Adrenal gland (tissue), 5 donors: ENCODE measurements at regions not wholly inside any gene's neighbourhood (a gene's known extent, or its start where the extent isn't known, plus 50 kb on each side); places are given as distances from the start of the nearest gene placed in this dataset.

Experiments used
- POLR2A ChIP-seq, 2 donors: fragments of 450-650 bp; IDR thresholded peaks; one replicate each; pipeline ENCODE4 v1.6.1; 2017; ENCODE audit warnings: antibody characterized with exemption in 2 of 2, mild to moderate bottlenecking in 2 of 2, moderate library complexity in 1 of 2
- TF ChIP-seq, protein P1 (sequence below), 6 experiments: fragments of 450-650 bp in 4 of 6; fragments of 200-600 bp in 2 of 6; sonication (generic) in 1 of 6; IDR thresholded peaks; 1 replicate in 5 of 6; 2 replicates in 1 of 6; pipeline versions ENCODE4 v1.5.1 to v1.8.0; 2016 to 2021; ENCODE audit warnings: antibody characterized with exemption in 6 of 6, mild to moderate bottlenecking in 2 of 6, moderate library complexity in 1 of 6
- donor health status: DM: no; HTN: no; CAD: no.

DNA sequence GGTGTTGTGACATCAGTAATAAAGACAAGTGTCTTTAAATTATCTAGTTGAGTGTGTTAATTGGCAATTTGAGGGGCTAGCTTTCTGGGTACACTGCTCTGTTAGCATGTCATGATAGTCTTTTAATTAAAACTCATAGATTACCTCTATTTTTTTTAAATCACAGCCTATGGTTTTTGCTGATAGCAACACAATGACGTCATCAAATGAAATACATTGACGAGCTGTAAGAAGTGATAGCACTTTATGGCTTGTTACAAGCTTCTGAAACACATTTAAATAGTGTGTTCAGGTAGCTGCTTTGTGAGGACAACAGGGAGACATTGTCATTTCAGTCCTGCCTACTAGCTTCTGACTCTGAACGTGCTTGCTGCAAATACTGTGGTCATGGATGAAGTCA lies 600.5 kb upstream of the EDIL3 start:
- TF ChIP-seq, protein P1, sequence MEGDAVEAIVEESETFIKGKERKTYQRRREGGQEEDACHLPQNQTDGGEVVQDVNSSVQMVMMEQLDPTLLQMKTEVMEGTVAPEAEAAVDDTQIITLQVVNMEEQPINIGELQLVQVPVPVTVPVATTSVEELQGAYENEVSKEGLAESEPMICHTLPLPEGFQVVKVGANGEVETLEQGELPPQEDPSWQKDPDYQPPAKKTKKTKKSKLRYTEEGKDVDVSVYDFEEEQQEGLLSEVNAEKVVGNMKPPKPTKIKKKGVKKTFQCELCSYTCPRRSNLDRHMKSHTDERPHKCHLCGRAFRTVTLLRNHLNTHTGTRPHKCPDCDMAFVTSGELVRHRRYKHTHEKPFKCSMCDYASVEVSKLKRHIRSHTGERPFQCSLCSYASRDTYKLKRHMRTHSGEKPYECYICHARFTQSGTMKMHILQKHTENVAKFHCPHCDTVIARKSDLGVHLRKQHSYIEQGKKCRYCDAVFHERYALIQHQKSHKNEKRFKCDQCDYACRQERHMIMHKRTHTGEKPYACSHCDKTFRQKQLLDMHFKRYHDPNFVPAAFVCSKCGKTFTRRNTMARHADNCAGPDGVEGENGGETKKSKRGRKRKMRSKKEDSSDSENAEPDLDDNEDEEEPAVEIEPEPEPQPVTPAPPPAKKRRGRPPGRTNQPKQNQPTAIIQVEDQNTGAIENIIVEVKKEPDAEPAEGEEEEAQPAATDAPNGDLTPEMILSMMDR (IDR thresholded peaks at IDR 0.05): no peak
- TF ChIP-seq POLR2A (IDR thresholded peaks at IDR 0.05): no peak
